ENCODE measurements at regions not wholly inside any gene's neighbourhood (a gene's known extent, or its start where the extent isn't known, plus 50 kb on each side); places are given as distances from the start of the nearest gene placed in this dataset.
"Not testable (repeated sequence)": the region's sequence is repeated elsewhere in the genome, so short reads cannot be mapped to it uniquely, and the experiment has no call there.

- no peaks in the 10 kb centered on the region for H3K4me1 Mint-ChIP-seq (ENCODE audit: low read depth in 2 of 2)
- H3K36me3 Mint-ChIP-seq, result no peaks in the 10 kb centered on the region
- ATAC-seq (no peak), DNase-seq (ENCODE audit: low spot score) (no peak)
- H3K4me3 Mint-ChIP-seq, result no peak overlapping the region
- H3K27me3 Mint-ChIP-seq, result peaks cover 4 to 6% of the 10 kb centered on the region in 2 donors
- peaks cover 4% of the 10 kb centered on the region for H3K9me3 Mint-ChIP-seq
- H3K27ac Mint-ChIP-seq, result no peak overlapping the region
These were observed 279.9 kb downstream of the RPS29 start for GRCh38 chr14:49306152-49306751.

- no peak for DNase-seq (ENCODE audit: low spot score)
- ATAC-seq, result no peak
- Mint-ChIP-seq H3K27me3 (peaks cover 0 to 2% of the 10 kb centered on the region in 2 donors), H3K4me1 (ENCODE audit: low read depth in 2 of 2) (no peaks in the 10 kb centered on the region), H3K9me3 (peaks cover 4% of the 10 kb centered on the region), H3K4me3 (no peak overlapping the region), H3K36me3 (no peaks in the 10 kb centered on the region), H3K27ac (no peak overlapping the region)
These were observed 282.1 kb downstream of the RPS29 start for GRCh38 chr14:49303946-49304516.

- H3K4me3 Mint-ChIP-seq, result no peak overlapping the region
These were observed 289.1 kb downstream of the RPS29 start for GRCh38 chr14:49297102-49297501.

GRCh38 chr14:49294621-49295148 is 291.5 kb downstream of the RPS29 start:
- ATAC-seq (no peak), DNase-seq (ENCODE audit: low spot score) (no peak)
- Mint-ChIP-seq H3K36me3 (no peaks in the 10 kb centered on the region), H3K4me3 (no peak overlapping the region), H3K9me3 (no peaks in the 10 kb centered on the region), H3K27ac (no peak overlapping the region), H3K4me1 (ENCODE audit: low read depth in 2 of 2) (no peaks in the 10 kb centered on the region), H3K27me3 (peaks cover 0 to 12% of the 10 kb centered on the region in 2 donors)

More at GRCh38 chr14:49297102-49297501, 289.1 kb downstream of the RPS29 start:
- H3K9me3 Mint-ChIP-seq, result peaks cover 2% of the 10 kb centered on the region
- DNase-seq (ENCODE audit: low spot score) (no peak), ATAC-seq (no peak)
- H3K27me3 Mint-ChIP-seq, result peaks cover 0 to 6% of the 10 kb centered on the region in 2 donors
- no peaks in the 10 kb centered on the region for H3K4me1 Mint-ChIP-seq (ENCODE audit: low read depth in 2 of 2)
- H3K36me3 Mint-ChIP-seq, result no peaks in the 10 kb centered on the region
- no peak overlapping the region for H3K27ac Mint-ChIP-seq

- H3K27ac Mint-ChIP-seq, result no peak overlapping the region
- no peak overlapping the region for H3K4me3 Mint-ChIP-seq
- no peaks in the 10 kb centered on the region for H3K36me3 Mint-ChIP-seq
- H3K9me3 Mint-ChIP-seq, result no peaks in the 10 kb centered on the region
- no peaks in the 10 kb centered on the region for H3K4me1 Mint-ChIP-seq (ENCODE audit: low read depth in 2 of 2)
- no peak for DNase-seq (ENCODE audit: low spot score)
- H3K27me3 Mint-ChIP-seq, result peaks cover 7 to 15% of the 10 kb centered on the region in 2 donors
- ATAC-seq, result no peak
These were observed 299.2 kb downstream of the RPS29 start for GRCh38 chr14:49287004-49287403.

GRCh38 chr14:49286257-49286983 is 299.8 kb downstream of the RPS29 start:
- H3K27me3 Mint-ChIP-seq, result peaks cover 7 to 15% of the 10 kb centered on the region in 2 donors
- H3K36me3 Mint-ChIP-seq, result no peaks in the 10 kb centered on the region
- no peak overlapping the region for H3K27ac Mint-ChIP-seq
- H3K4me1 Mint-ChIP-seq (ENCODE audit: low read depth in 2 of 2), result no peaks in the 10 kb centered on the region
- DNase-seq (ENCODE audit: low spot score) (no peak), ATAC-seq (no peak)
- no peak overlapping the region for H3K4me3 Mint-ChIP-seq
- no peaks in the 10 kb centered on the region for H3K9me3 Mint-ChIP-seq

- Mint-ChIP-seq H3K4me3 (no peak overlapping the region), H3K27ac (no peak overlapping the region), H3K36me3 (no peaks in the 10 kb centered on the region), H3K4me1 (ENCODE audit: low read depth in 2 of 2) (no peaks in the 10 kb centered on the region), H3K27me3 (peaks cover 6 to 13% of the 10 kb centered on the region in 2 donors), H3K9me3 (no peaks in the 10 kb centered on the region)
- no peak for ATAC-seq
- DNase-seq (ENCODE audit: low spot score), result no peak
These were observed 305.6 kb downstream of the RPS29 start for GRCh38 chr14:49280566-49280965.

GRCh38 chr14:49250517-49250916 is 335.7 kb downstream of the RPS29 start:
- Mint-ChIP-seq H3K9me3 (no peaks in the 10 kb centered on the region), H3K36me3 (no peaks in the 10 kb centered on the region), H3K4me3 (no peak overlapping the region), H3K27me3 (no peaks in the 10 kb centered on the region), H3K27ac (no peak overlapping the region), H3K4me1 (ENCODE audit: low read depth in 2 of 2) (no peaks in the 10 kb centered on the region)
- ATAC-seq (no peak), DNase-seq (ENCODE audit: low spot score) (no peak)

- ATAC-seq (no peak), DNase-seq (ENCODE audit: low spot score) (no peak)
- Mint-ChIP-seq H3K27ac (no peak overlapping the region), H3K36me3 (no peaks in the 10 kb centered on the region), H3K4me3 (no peak overlapping the region), H3K27me3 (no peaks in the 10 kb centered on the region), H3K4me1 (ENCODE audit: low read depth in 2 of 2) (no peaks in the 10 kb centered on the region), H3K9me3 (peaks cover 3% of the 10 kb centered on the region)
These were observed 336.1 kb downstream of the RPS29 start for GRCh38 chr14:49250109-49250508.

GRCh38 chr14:49249022-49249421 is 337.2 kb downstream of the RPS29 start:
- no peak for DNase-seq (ENCODE audit: low spot score)

GRCh38 chr14:49243777-49244176 is 342.4 kb downstream of the RPS29 start:
- not testable (repeated sequence) for DNase-seq (ENCODE audit: low spot score); H3K27ac Mint-ChIP-seq; H3K4me3 Mint-ChIP-seq; H3K36me3 Mint-ChIP-seq; ATAC-seq; H3K4me1 Mint-ChIP-seq (ENCODE audit: low read depth in 2 of 2); H3K27me3 Mint-ChIP-seq
- peaks cover 10% of the 10 kb centered on the region for H3K9me3 Mint-ChIP-seq

More at GRCh38 chr14:49249022-49249421, 337.2 kb downstream of the RPS29 start:
- no peak overlapping the region for H3K27ac Mint-ChIP-seq
- H3K36me3 Mint-ChIP-seq, result no peaks in the 10 kb centered on the region
- ATAC-seq, result no peak
- no peaks in the 10 kb centered on the region for H3K27me3 Mint-ChIP-seq
- no peaks in the 10 kb centered on the region for H3K4me1 Mint-ChIP-seq (ENCODE audit: low read depth in 2 of 2)
- peaks cover 3% of the 10 kb centered on the region for H3K9me3 Mint-ChIP-seq
- H3K4me3 Mint-ChIP-seq, result no peak overlapping the region

- Mint-ChIP-seq H3K27me3 (no peaks in the 10 kb centered on the region), H3K9me3 (peaks cover 17% of the 10 kb centered on the region), H3K27ac (no peak overlapping the region), H3K4me3 (no peak overlapping the region), H3K36me3 (peaks cover 4% of the 10 kb centered on the region), H3K4me1 (ENCODE audit: low read depth in 2 of 2) (no peaks in the 10 kb centered on the region)
- peak in 1 of 2 donors; percentile 20 for ATAC-seq
- no peak for DNase-seq (ENCODE audit: low spot score)
These were observed 345.8 kb downstream of the RPS29 start for GRCh38 chr14:49240383-49240782.

- H3K4me3 Mint-ChIP-seq, result no peak overlapping the region
- ATAC-seq (no peak), DNase-seq (ENCODE audit: low spot score) (no peak)
- peaks cover 3% of the 10 kb centered on the region for H3K9me3 Mint-ChIP-seq
- H3K4me1 Mint-ChIP-seq (ENCODE audit: low read depth in 2 of 2), result no peaks in the 10 kb centered on the region
- no peaks in the 10 kb centered on the region for H3K36me3 Mint-ChIP-seq
- no peak overlapping the region for H3K27ac Mint-ChIP-seq
- no peaks in the 10 kb centered on the region for H3K27me3 Mint-ChIP-seq
These were observed 357.6 kb downstream of the RPS29 start for GRCh38 chr14:49228552-49228951.

GRCh38 chr14:49221316-49221715 is 364.9 kb downstream of the RPS29 start:
- DNase-seq (ENCODE audit: low spot score), result no peak
- no peaks in the 10 kb centered on the region for H3K4me1 Mint-ChIP-seq (ENCODE audit: low read depth in 2 of 2)
- no peak for ATAC-seq
- H3K27me3 Mint-ChIP-seq, result peaks cover 0 to 5% of the 10 kb centered on the region in 2 donors
- no peak overlapping the region for H3K4me3 Mint-ChIP-seq
- no peak overlapping the region for H3K27ac Mint-ChIP-seq
- no peaks in the 10 kb centered on the region for H3K36me3 Mint-ChIP-seq
- no peaks in the 10 kb centered on the region for H3K9me3 Mint-ChIP-seq
